Liver (tissue), 3 donors: ENCODE measurements at regions not wholly inside any gene's neighbourhood (a gene's known extent, or its start where the extent isn't known, plus 50 kb on each side); places are given as distances from the start of the nearest gene placed in this dataset.

Experiments
- ATF3 ChIP-seq: IDR thresholded peaks from 2 replicates; pipeline ENCODE4 v1.6.1; 2016; ENCODE audit warnings: antibody characterized with exemption
- CTCF ChIP-seq: fragments of 150-350 bp; IDR thresholded peaks from 2 replicates; pipeline ENCODE4 v1.5.1; 2017; ENCODE audit warnings: improper control_type of control experiment, low read depth, low read length; ENCODE audit not compliant: missing input control
- JUND ChIP-seq, 2 donors: IDR thresholded peaks; 2 replicates each; pipeline ENCODE4 v1.6.1; 2016; ENCODE audit warnings: antibody characterized with exemption in 2 of 2
- RAD21 ChIP-seq, 2 donors: IDR thresholded peaks; 2 replicates each; pipeline ENCODE4 v1.6.1; 2016; ENCODE audit warnings: antibody characterized with exemption in 2 of 2, mild to moderate bottlenecking in 2 of 2
- REST ChIP-seq: IDR thresholded peaks from 2 replicates; pipeline ENCODE4 v1.6.1; 2016; ENCODE audit warnings: antibody characterized with exemption, mild to moderate bottlenecking
- donor health status: healthy.
- donor health status: healthy.

DNA sequence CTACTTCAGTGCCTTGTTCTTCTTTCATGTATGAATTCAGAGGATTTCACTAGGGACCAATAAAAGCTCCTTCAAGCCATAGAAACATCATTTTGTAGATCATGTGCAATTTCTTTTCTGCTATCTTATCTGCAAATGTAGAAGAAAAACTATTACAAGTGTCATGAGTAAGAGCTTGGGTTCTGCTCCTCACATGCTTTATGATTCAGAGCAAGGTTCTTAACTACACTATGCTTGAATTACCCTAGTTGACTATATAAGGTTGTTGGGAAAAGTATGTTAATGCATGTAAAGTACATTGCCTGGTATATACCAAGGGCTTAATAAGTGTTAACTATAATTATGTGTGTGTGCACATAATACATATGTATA, 91.4 kb upstream of the S1PR1 start:
- TF ChIP-seq CTCF, result no peak
- no peak for TF ChIP-seq JUND (IDR thresholded peaks at IDR 0.05)
- TF ChIP-seq REST, result no peak
- TF ChIP-seq ATF3, result no peak
- no peak for TF ChIP-seq RAD21 (IDR thresholded peaks at IDR 0.05)
